ENCODE measurements at regions not wholly inside any gene's neighbourhood (a gene's known extent, or its start where the extent isn't known, plus 50 kb on each side); places are given as distances from the start of the nearest gene placed in this dataset.

DNA sequence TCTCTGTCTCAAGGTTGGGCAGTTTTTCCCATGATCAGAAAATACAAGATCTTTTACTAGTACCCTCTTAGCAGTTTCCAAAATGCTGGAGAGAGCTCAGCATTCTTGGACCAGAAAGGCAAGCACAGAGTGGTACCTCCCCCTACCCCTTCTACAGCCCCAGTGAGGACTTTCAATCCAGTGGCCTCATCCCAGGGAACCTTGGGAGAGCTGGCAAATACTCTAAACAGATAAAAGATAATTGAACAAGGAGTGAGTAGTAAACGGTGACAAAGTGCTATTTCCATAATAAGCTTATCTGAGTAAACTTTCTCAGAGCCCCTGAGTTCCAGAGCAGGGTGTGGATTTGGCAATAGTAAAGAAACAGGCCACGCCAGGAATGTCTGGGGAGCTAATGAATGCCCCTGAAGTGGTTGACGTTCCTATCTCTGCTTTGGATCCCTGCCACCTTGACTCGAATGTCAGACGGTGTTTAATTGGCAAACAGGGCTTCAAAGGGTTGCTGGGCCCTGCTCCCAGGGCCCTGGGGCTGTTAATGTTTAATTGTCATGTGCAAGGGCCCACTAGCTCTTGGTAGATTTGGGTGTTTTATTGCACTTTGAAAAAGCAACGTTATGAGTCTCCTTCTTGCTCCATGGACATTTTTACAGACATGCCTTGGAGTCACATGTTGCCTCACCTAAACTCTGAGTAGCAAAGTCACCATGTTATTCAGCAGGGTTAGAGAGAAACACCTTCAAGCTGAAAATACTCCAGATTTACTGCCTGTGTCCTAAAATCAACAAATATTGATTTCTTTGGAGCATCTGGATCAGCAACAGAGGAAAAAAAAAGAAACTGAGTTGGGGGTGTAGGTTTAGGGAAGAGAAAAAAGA, 239.9 kb downstream of the CYRIA start:
- Histone ChIP-seq H3K9me3 (ENCODE audit: insufficient read depth, low read length) (no peaks in the 10 kb centered on the region), H2AFZ (ENCODE audit: low read depth, low read length, severe bottlenecking) (no peak overlapping the region), H3K9me2 (replicated peaks; ENCODE audit: insufficient read depth, low read length) (no peaks in the 10 kb centered on the region), H3K27ac (ENCODE audit: low read depth, low read length) (no peak overlapping the region), H3K9ac (ENCODE audit: low read length) (no peak overlapping the region), H3F3A (ENCODE audit: insufficient read depth) (no peaks in the 10 kb centered on the region), H3K4me2 (ENCODE audit: low read depth, low read length, poor library complexity, severe bottlenecking) (no peak overlapping the region), H3K4me3 (ENCODE audit: insufficient read depth, low read length, poor library complexity, severe bottlenecking) (no peak overlapping the region), H3K79me2 (ENCODE audit: insufficient read depth, low read length) (no peaks in the 10 kb centered on the region), H3K36me3 (ENCODE audit: low read length) (no peaks in the 10 kb centered on the region), H3K27me3 (ENCODE audit: low read length) (no peaks in the 10 kb centered on the region), H4K20me1 (ENCODE audit: low read depth, low read length) (no peaks in the 10 kb centered on the region)
- TF ChIP-seq, protein P1, sequence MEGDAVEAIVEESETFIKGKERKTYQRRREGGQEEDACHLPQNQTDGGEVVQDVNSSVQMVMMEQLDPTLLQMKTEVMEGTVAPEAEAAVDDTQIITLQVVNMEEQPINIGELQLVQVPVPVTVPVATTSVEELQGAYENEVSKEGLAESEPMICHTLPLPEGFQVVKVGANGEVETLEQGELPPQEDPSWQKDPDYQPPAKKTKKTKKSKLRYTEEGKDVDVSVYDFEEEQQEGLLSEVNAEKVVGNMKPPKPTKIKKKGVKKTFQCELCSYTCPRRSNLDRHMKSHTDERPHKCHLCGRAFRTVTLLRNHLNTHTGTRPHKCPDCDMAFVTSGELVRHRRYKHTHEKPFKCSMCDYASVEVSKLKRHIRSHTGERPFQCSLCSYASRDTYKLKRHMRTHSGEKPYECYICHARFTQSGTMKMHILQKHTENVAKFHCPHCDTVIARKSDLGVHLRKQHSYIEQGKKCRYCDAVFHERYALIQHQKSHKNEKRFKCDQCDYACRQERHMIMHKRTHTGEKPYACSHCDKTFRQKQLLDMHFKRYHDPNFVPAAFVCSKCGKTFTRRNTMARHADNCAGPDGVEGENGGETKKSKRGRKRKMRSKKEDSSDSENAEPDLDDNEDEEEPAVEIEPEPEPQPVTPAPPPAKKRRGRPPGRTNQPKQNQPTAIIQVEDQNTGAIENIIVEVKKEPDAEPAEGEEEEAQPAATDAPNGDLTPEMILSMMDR (IDR thresholded peaks at IDR 0.05; ENCODE audit: insufficient read depth, low read length, poor library complexity, severe bottlenecking) = no peak
- TF ChIP-seq EZH2phosphoT487 (conservative IDR thresholded peaks at IDR 0.05; ENCODE audit: low read length) = no peak

- no peak overlapping the region for H3K4me2 ChIP-seq (ENCODE audit: low read depth, low read length, poor library complexity, severe bottlenecking)
- H3K27me3 ChIP-seq (ENCODE audit: low read length) = no peaks in the 10 kb centered on the region
- no peak for TF ChIP-seq EZH2phosphoT487 (conservative IDR thresholded peaks at IDR 0.05; ENCODE audit: low read length)
- TF ChIP-seq, protein P1 (IDR thresholded peaks at IDR 0.05; ENCODE audit: insufficient read depth, low read length, poor library complexity, severe bottlenecking) = no peak
- H3K9ac ChIP-seq (ENCODE audit: low read length) = no peak overlapping the region
- no peaks in the 10 kb centered on the region for H3K9me3 ChIP-seq (ENCODE audit: insufficient read depth, low read length)
- no peaks in the 10 kb centered on the region for H3K36me3 ChIP-seq (ENCODE audit: low read length)
- no peak overlapping the region for H3K27ac ChIP-seq (ENCODE audit: low read depth, low read length)
- H3K79me2 ChIP-seq (ENCODE audit: insufficient read depth, low read length) = no peaks in the 10 kb centered on the region
- no peaks in the 10 kb centered on the region for H4K20me1 ChIP-seq (ENCODE audit: low read depth, low read length)
- no peaks in the 10 kb centered on the region for H3F3A ChIP-seq (ENCODE audit: insufficient read depth)
- no peak overlapping the region for H2AFZ ChIP-seq (ENCODE audit: low read depth, low read length, severe bottlenecking)
- H3K9me2 ChIP-seq (replicated peaks; ENCODE audit: insufficient read depth, low read length) = no peaks in the 10 kb centered on the region
- no peak overlapping the region for H3K4me3 ChIP-seq (ENCODE audit: insufficient read depth, low read length, poor library complexity, severe bottlenecking)
Measured at GRCh38 chr2:16420421-16420820, 245.2 kb downstream of the CYRIA start.

DNA sequence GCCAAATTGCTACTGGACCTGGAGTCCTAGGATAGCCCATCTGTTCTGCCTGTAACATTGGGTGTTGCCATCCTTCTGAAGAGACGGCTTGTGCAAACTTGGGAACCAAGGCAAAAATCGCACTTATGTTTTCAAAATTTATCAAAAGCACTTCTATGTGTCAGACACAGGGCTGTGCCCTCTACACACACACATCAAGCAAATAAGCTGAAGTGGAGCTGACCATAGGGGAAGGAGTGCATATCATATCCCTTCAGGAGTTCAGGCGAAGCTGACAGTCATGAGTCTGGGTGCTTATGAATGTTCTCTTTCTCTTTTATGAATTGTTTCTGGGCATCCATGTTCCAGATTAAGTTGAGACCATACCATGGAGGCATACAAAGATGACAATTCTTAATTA, 247.9 kb downstream of the CYRIA start:
- no peaks in the 10 kb centered on the region for H3K36me3 ChIP-seq (ENCODE audit: low read length)
- H4K20me1 ChIP-seq (ENCODE audit: low read depth, low read length) = no peaks in the 10 kb centered on the region
- H3K27me3 ChIP-seq (ENCODE audit: low read length) = no peaks in the 10 kb centered on the region
- H2AFZ ChIP-seq (ENCODE audit: low read depth, low read length, severe bottlenecking) = no peak overlapping the region
- no peak overlapping the region for H3K4me2 ChIP-seq (ENCODE audit: low read depth, low read length, poor library complexity, severe bottlenecking)
- H3K79me2 ChIP-seq (ENCODE audit: insufficient read depth, low read length) = no peaks in the 10 kb centered on the region
- no peaks in the 10 kb centered on the region for H3K9me3 ChIP-seq (ENCODE audit: insufficient read depth, low read length)
- no peak for TF ChIP-seq EZH2phosphoT487 (conservative IDR thresholded peaks at IDR 0.05; ENCODE audit: low read length)
- TF ChIP-seq, protein P1 (IDR thresholded peaks at IDR 0.05; ENCODE audit: insufficient read depth, low read length, poor library complexity, severe bottlenecking) = no peak
- H3K9ac ChIP-seq (ENCODE audit: low read length) = no peak overlapping the region
- H3K4me3 ChIP-seq (ENCODE audit: insufficient read depth, low read length, poor library complexity, severe bottlenecking) = no peak overlapping the region
- H3K9me2 ChIP-seq (replicated peaks; ENCODE audit: insufficient read depth, low read length) = no peaks in the 10 kb centered on the region
- no peaks in the 10 kb centered on the region for H3F3A ChIP-seq (ENCODE audit: insufficient read depth)
- no peak overlapping the region for H3K27ac ChIP-seq (ENCODE audit: low read depth, low read length)
